ENCODE measurements at regions not wholly inside any gene's neighbourhood (a gene's known extent, or its start where the extent isn't known, plus 50 kb on each side); places are given as distances from the start of the nearest gene placed in this dataset.
"Not testable (repeated sequence)": the region's sequence is repeated elsewhere in the genome, so short reads cannot be mapped to it uniquely, and the experiment has no call there.

GRCh38 chr10:3373374-3374027 lies 200.9 kb upstream of the PITRM1 start:
- TF ChIP-seq CTCF, POLR2A (IDR thresholded peaks at IDR 0.05): not testable (repeated sequence)
